Right hindlimb (tissue), 1 donor: ENCODE measurements at regions not wholly inside any gene's neighbourhood (a gene's known extent, or its start where the extent isn't known, plus 50 kb on each side); places are given as distances from the start of the nearest gene placed in this dataset.
"Not testable (repeated sequence)": the region's sequence is repeated elsewhere in the genome, so short reads cannot be mapped to it uniquely, and the experiment has no call there.

Experiments used
- DNase-seq: peaks from one replicate; pipeline ENCODE4 v3.0.0-alpha.2; 2018

DNA sequence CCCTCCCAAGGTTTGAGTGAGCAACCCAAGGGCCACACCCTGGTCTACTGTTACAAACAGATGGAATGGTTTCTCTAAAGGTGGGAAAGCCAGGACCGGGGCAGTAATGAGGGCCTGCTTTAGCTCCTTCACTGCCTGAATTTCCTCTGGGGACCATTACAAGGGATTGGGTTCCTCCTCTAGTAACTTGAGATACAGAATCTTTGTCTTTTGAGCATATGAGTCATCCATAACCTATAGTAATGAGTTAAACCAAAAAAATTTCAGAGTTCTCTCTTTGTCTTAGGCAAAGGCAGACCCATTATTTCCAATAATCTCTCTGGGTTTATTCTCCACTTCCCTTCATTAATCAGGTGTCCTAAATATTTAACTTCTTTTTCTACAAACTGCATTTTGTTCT is 618.8 kb downstream of the HINT1 start:
- no peak for DNase-seq

- DNase-seq = no peak
Measured at GRCh38 chr5:130545291-130545690, 619.8 kb downstream of the HINT1 start.

- DNase-seq = no peak
Measured at GRCh38 chr5:130541617-130542221, 623.3 kb downstream of the HINT1 start.

GRCh38 chr5:130536691-130537090 is 628.4 kb downstream of the HINT1 start:
- DNase-seq = no peak

DNA sequence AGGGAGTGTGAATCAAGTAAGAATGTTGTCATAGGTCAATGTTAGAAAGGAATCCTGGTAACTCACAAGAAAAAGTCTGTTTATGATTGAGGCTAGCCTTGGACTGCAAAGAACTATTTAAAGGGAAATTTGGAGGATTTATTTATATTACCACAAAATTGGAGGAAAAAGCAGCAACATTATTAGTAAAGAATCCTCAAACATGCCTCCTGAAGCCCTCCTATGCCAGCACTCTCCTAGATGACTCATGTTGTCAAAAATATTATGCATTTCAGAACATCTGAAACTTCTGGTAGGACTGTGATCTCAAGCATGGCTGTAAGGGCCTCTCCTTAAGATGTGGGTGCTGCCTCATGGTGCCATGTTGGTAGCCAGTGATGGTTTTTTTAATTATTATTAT is 628.5 kb downstream of the CHSY3 start:
- DNase-seq = no peak

- no peak for DNase-seq
Measured at GRCh38 chr5:130529511-130530485, 625.5 kb downstream of the CHSY3 start.

DNA sequence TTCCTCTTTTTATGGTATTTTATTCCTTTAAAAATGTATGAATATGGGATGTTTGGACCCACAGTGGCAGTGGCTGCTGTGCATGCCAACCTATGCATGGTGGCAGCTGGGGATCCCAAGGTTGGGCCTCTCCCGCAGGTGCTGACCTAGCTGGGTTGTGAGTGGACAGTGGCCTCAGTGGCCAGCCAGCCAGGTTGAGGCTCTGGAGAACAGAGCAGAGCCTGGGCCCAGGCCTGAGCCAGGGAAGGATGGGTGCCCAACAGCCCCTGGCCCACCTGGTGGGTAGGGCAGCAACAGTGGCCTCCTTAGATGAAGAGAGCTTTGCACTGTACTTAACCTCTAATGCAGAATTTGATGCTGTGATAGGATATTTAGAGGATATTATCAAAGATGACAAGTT is 624.8 kb downstream of the CHSY3 start:
- no peak for DNase-seq

GRCh38 chr5:130528474-130528873 is 624.2 kb downstream of the CHSY3 start:
- no peak for DNase-seq

DNA sequence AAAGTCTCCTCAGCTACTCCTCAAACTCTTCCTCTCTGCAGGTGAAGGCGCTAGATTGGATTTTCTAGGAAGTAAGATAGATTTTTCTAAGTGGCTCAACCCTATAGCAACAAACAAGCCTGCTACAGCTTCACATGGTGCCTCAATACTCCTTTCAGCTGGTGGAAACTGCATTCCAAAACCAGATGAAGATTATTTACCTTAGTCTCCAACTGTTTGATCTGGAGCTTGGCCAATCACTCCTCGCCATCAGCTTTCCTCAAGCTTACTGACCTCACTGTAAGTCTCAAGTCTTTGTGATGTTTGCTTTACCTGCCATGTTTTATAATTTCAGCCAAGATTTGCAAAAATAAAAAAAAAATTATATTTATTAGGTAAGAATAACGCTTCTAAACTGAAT is 622.4 kb downstream of the CHSY3 start:
- DNase-seq = no peak

DNA sequence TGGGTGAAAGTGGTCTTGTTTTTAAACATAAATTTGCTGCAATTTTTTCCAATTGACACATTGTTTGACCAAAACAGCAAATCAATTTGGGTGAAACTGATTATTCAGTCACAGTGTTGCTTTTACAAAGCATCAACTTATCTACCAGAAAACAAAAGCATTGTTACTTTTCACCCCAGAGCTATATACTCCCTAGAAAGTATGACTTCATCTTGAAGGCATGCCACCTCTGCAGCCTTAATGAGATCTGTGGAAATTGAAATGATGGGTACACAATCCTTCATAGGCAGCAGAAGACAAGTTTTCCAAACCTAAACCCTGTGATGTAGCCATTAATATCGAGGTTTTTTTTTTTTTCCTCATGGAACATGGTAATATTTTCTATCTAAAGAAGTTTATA is 615.9 kb downstream of the CHSY3 start:
- DNase-seq = no peak

GRCh38 chr5:130514984-130515690 is 610.9 kb downstream of the CHSY3 start:
- DNase-seq = no peak

DNA sequence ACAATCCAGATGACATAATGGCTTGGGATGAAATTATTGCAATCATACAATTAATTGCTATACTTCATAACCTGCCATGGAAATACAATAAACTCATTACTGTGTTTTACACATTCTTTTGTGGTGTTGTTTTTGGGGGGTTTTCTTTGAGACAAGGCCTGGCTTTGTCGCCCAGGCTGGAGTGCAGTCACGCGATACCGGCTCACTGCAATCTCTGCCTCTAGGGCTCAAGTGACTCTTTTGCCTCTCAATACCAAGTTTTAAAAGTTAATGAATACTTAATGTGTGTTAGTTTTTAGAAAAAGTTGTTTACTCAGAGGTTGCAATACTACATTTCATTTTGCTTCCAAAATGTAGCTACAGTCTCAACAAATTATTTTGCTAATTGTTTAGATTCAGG is 598.4 kb downstream of the CHSY3 start:
- no peak for DNase-seq

DNA sequence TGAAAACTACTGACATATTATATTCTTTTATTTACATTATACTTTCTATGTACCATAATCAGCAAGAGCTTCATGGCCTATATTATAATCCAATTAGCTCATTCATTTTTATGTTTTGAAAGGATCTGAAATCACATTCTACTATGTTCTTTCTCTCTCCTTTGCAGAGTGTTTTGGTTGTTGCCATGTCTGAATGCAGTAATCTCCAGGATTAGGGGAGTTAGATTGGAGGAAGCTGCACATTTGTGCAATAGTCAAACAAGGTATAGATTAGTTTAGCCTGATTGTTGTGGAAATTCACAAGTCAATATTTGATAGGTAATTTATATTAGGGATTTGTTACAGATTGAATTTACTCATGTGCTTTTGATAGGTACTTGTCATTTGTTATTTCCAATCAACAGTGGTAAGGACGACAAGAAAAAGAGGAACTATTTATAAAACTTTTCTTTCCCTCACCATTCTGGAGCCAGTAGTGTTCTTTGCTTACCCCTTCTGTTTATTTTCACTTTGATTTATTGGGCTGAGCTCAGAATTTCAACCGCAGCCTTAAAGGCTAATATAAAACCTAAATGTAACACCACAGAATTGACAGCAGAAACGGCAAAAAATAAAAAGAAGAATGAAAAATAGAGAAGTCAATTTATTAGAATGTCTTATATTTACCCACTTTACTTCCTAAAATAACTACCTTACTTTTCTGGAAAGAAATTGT is 597.0 kb downstream of the CHSY3 start:
- DNase-seq = no peak

DNA sequence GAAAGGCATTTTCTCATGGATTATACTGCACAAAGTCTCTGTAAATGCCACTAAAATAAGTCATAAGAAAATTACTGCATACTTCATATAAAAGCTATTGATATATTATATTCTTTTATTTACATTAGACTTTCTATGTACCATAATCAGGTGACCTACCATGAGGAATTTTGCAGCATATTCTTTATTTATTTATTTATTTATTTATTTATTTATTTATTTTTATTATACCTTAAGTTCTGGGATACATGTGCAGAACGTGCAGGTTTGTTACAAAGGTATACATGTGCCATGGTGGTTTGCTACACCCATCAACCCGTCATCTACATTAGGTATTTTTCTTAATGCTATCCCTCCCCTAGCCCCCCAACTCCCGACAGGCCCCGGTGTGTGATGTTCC is 596.2 kb downstream of the CHSY3 start:
- DNase-seq = not testable (repeated sequence)

DNA sequence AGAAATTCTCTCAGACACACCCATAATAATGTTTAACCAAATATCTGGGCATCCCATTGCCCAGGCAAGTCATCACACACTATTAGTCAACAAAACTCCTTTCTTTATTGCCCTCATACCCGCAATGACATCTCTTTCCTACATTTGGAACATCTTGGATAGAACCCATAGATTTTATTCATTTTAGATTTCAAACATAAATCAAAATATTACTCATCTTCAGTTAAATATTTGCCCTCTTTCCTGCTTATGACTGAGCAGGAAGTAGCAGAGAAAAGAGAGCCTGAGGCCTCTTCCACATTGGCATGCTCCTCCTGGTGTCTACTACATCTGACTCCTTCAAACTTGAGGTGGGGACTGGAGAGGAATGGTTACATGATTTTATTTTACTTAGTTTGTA is 592.0 kb downstream of the CHSY3 start:
- no peak for DNase-seq

- DNase-seq = no peak
Measured at GRCh38 chr5:130488252-130488651, 584.0 kb downstream of the CHSY3 start.

DNA sequence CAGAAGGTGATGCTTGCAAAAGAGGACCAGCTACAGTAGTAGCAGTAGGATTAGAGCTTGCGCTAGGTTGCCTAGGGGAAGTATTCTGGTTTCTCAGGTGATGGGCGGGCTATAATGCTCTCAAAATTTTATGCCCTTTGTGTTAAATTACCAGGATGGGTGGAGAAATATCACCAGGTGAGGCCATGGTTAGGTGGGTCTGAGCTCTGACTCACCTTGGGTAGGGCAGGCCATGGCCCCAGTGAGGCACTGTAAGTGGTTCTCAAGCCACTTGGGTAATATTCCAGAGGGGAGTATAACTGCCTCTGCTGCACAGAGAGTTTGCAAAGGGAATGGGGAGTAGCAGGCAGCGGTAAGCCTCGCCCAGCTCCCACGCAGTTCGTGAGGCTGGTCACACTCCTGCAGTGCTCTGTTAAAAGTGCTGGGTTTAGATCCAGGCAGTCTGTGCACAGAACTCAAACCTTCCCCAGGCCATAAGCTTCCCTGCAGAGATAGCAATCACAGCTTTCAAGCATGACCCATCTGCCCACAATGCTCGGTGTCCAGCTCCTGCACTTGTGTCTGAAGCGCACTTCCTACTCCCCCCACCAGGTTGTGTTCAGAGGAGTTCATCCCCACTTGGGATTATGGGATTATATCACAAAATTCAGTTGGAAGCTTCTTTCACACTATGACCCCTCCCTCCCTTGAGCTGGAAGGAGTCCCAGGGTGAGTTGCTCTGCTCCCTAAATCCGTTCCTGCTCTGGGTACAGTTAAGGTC is 575.0 kb downstream of the CHSY3 start:
- DNase-seq = no peak

DNA sequence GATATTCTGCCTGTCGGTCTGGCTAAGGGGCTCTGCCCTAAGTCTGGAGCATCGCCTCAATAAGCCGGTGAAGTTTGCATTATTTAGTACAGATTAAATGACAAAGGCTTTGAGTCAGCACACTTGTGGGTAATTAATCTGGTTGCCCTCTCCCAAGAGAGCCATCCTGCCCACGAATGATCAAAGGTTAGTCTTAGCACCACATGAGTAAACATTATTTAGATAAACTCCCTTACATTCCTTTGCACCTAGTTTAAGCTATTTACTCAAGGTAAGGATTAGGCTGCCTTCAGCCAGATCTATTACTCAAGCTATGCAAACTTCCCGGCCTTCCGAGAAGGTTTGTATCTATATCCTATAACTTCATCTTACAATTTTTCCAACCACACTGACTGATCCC is 572.1 kb downstream of the CHSY3 start:
- no peak for DNase-seq

DNA sequence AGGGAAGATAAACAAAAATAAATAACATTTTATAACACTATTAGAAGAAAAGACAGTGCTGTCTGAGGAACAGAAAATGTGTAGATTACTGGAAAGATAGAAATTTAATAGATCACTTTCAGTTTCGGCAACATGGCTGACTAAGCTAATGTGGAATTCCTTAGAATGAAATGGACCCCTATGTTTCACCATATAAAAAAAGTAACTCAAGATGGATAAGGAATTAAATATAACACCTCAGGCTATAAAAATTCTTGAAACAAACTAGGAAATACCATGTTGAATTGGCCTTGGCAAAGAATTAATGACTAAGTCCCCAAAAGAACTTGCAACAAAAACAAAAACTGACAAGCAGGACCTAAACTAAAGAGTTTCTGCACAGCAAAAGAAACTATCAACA is 558.3 kb downstream of the CHSY3 start:
- DNase-seq = no peak

- DNase-seq = no peak
Measured at GRCh38 chr5:130455175-130455574, 550.9 kb downstream of the CHSY3 start.

DNA sequence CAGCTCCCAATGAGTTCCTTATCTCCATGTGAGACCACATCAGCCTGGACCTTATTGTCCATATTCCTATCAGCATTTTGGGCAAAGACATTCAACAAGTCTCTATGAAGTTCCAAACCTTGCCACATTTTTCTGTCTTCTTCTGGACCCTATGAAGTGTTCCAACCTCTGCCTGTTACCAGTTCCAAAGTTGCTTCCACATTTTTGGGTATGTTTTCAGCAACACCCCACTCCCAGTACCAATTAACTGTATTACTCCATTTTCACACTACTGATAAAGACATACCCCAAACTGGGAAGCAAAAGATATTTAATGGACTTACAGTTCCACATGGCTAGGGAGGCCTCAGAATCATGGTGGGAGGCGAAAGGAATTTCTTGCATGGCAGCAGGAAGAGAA is 548.5 kb downstream of the CHSY3 start:
- no peak for DNase-seq

- DNase-seq = no peak
Measured at GRCh38 chr5:130436430-130436829, 532.2 kb downstream of the CHSY3 start.
